ENCODE measurements at regions not wholly inside any gene's neighbourhood (a gene's known extent, or its start where the extent isn't known, plus 50 kb on each side); places are given as distances from the start of the nearest gene placed in this dataset.

DNA sequence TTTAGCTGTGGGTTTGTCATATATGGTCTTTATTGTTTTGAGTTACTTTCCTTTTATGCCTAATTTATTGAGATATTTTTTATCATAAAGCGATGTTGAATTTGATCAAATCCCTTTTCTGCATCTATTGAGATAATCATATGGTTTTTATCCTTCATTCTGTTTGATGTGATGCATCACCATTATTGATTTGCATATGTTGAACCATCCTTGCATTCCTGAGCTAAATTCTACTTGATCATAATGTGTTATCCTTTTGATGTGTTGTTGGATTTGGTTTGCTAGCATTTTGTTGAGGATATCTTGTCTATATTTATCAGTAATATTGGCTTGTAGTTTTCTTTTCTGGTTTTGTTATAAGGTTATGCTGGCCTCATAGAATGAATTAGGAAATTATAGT is 308.5 kb downstream of the ADCYAP1 start:
- H3K9me3 Mint-ChIP-seq, result peaks cover 34% of the 10 kb centered on the region
- peaks cover 4% of the 10 kb centered on the region for H3K36me3 Mint-ChIP-seq (ENCODE audit: low read depth)
- TF ChIP-seq, protein P1, sequence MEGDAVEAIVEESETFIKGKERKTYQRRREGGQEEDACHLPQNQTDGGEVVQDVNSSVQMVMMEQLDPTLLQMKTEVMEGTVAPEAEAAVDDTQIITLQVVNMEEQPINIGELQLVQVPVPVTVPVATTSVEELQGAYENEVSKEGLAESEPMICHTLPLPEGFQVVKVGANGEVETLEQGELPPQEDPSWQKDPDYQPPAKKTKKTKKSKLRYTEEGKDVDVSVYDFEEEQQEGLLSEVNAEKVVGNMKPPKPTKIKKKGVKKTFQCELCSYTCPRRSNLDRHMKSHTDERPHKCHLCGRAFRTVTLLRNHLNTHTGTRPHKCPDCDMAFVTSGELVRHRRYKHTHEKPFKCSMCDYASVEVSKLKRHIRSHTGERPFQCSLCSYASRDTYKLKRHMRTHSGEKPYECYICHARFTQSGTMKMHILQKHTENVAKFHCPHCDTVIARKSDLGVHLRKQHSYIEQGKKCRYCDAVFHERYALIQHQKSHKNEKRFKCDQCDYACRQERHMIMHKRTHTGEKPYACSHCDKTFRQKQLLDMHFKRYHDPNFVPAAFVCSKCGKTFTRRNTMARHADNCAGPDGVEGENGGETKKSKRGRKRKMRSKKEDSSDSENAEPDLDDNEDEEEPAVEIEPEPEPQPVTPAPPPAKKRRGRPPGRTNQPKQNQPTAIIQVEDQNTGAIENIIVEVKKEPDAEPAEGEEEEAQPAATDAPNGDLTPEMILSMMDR (IDR thresholded peaks at IDR 0.05; ENCODE audit: unreplicated experiment in 3 of 3), result no peak
- H3K27me3 Mint-ChIP-seq (ENCODE audit: low read depth), result no peaks in the 10 kb centered on the region
- H3K4me3 Mint-ChIP-seq, result no peak overlapping the region
- no peaks in the 10 kb centered on the region for H3K4me1 Mint-ChIP-seq
- H3K27ac Mint-ChIP-seq, result no peak overlapping the region

DNA sequence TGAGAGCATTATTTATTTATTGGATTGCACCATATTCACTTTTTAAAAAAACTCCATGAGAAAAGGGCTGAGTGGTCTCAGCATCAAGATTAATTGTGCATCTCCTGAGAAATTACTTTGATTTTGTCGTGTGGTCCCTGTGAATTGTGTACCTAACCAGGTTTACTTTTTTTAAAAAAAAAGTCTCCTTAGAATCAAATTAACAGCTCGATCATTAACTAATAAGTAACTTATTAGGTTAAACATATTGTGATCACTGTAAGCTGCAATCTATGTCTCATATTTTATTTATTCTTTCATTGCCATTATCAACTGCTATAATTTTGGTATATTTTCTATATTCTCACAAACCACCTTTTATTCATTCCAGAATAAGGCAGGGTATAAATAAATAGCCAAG is 318.2 kb downstream of the ADCYAP1 start:
- H3K9me3 Mint-ChIP-seq, result no peaks in the 10 kb centered on the region
- H3K36me3 Mint-ChIP-seq (ENCODE audit: low read depth), result no peaks in the 10 kb centered on the region
- H3K4me3 Mint-ChIP-seq, result no peak overlapping the region
- H3K4me1 Mint-ChIP-seq, result no peaks in the 10 kb centered on the region
- no peak overlapping the region for H3K27ac Mint-ChIP-seq
- TF ChIP-seq, protein P1 (IDR thresholded peaks at IDR 0.05; ENCODE audit: unreplicated experiment in 3 of 3), result no peak
- H3K27me3 Mint-ChIP-seq (ENCODE audit: low read depth), result no peaks in the 10 kb centered on the region

DNA sequence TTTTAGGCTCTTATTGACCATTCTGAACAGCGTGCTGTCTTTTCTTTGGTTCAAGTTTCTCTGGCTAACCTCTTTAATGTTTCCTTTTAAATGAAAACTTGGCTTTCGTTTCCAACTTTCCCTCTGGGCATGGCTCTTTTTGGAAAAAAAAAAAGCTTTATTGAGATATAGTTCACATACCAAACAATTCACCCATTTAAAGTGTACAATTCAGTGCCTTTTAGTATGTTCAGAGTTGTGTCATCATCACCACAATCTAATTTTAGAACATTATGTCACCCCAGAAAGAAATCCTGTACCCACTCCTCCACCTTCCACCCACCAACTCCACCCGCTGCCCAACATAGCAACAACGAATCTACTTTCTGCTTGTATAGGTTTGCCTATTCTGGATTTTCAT is 322.4 kb downstream of the ADCYAP1 start:
- peaks cover 16% of the 10 kb centered on the region for H3K9me3 Mint-ChIP-seq
- no peaks in the 10 kb centered on the region for H3K4me1 Mint-ChIP-seq
- H3K27ac Mint-ChIP-seq, result no peak overlapping the region
- no peak overlapping the region for H3K4me3 Mint-ChIP-seq
- TF ChIP-seq, protein P1 (IDR thresholded peaks at IDR 0.05; ENCODE audit: unreplicated experiment in 3 of 3), result no peak
- no peaks in the 10 kb centered on the region for H3K27me3 Mint-ChIP-seq (ENCODE audit: low read depth)
- peaks cover 7% of the 10 kb centered on the region for H3K36me3 Mint-ChIP-seq (ENCODE audit: low read depth)

DNA sequence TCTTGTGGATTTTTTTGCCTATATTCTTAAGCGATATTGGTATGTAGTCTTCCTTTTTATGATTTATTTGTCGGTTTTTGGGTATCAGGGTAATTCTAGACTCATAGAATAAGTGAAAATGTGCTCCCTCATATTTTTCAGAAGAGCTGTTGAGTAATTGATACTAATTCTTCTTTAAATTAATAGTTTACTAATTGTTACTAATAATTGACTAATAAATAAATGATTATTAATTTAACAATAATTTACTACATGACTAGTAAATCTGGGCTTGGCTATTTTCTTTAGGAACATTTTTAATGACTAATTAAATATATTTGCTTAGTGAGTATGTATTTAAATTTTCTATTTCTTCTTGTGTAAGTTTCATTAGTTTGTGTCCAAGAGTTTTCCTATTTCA is 325.0 kb downstream of the ADCYAP1 start:
- no peak overlapping the region for H3K27ac Mint-ChIP-seq
- peaks cover 39% of the 10 kb centered on the region for H3K9me3 Mint-ChIP-seq
- TF ChIP-seq, protein P1 (IDR thresholded peaks at IDR 0.05; ENCODE audit: unreplicated experiment in 3 of 3), result no peak
- H3K4me1 Mint-ChIP-seq, result no peaks in the 10 kb centered on the region
- H3K27me3 Mint-ChIP-seq (ENCODE audit: low read depth), result no peaks in the 10 kb centered on the region
- peaks cover 28% of the 10 kb centered on the region for H3K36me3 Mint-ChIP-seq (ENCODE audit: low read depth)
- H3K4me3 Mint-ChIP-seq, result no peak overlapping the region

DNA sequence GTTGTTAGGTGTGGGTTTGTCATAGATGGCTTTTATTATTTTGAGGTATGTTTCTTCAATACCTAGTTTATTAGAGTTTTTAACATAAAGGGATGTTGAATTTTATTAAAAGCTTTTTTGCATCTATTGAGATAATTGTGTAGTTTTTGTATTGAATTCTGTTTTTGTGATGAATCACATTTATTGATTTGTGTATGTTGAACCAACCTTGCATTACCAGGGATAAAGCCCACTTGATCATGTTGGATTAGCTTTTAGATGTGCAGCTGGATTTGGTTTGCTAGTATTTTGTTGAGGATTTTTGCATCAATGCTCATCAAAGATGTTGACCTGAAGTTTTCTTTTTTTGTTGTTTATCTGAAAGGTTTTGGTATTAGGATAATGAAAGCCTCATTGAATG is 328.2 kb downstream of the ADCYAP1 start:
- no peaks in the 10 kb centered on the region for H3K27me3 Mint-ChIP-seq (ENCODE audit: low read depth)
- peaks cover 59% of the 10 kb centered on the region for H3K9me3 Mint-ChIP-seq
- no peak overlapping the region for H3K4me3 Mint-ChIP-seq
- no peak overlapping the region for H3K27ac Mint-ChIP-seq
- peaks cover 45% of the 10 kb centered on the region for H3K36me3 Mint-ChIP-seq (ENCODE audit: low read depth)
- no peaks in the 10 kb centered on the region for H3K4me1 Mint-ChIP-seq
- TF ChIP-seq, protein P1 (IDR thresholded peaks at IDR 0.05; ENCODE audit: unreplicated experiment in 3 of 3), result no peak

DNA sequence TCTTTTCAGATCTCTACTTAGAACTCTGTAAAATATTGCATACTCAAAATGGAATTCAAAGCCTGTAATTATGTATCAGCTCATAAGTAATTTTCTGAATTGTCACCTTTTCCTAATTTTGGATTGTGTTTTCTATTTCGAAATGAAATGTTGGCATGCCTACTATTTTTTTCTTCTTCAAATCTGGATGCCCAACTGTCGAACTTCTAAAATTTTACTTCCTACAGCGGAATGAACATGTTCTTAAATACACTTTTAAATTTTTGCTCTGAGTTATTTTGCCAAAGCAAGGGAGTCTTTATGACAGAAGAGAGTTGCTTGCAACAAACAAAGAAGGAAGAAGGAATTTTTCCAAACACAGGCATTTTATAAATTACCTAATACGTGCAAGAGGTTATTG is 336.0 kb downstream of the ADCYAP1 start:
- Mint-ChIP-seq H3K27ac (no peak overlapping the region), H3K27me3 (ENCODE audit: low read depth) (no peaks in the 10 kb centered on the region), H3K36me3 (ENCODE audit: low read depth) (peaks cover 12% of the 10 kb centered on the region), H3K9me3 (peaks cover 15% of the 10 kb centered on the region), H3K4me1 (no peaks in the 10 kb centered on the region), H3K4me3 (no peak overlapping the region)
- TF ChIP-seq, protein P1 (IDR thresholded peaks at IDR 0.05; ENCODE audit: unreplicated experiment in 3 of 3), result no peak

Data from nephron (organoid).